Neural progenitor cell (in vitro differentiated cells): ENCODE measurements at regions not wholly inside any gene's neighbourhood (a gene's known extent, or its start where the extent isn't known, plus 50 kb on each side); places are given as distances from the start of the nearest gene placed in this dataset.

Source experiments
- DNase-seq: peaks from one replicate; pipeline ENCODE4 v3.0.0-alpha.2; 2016; ENCODE audit warnings: low spot score
- H2AFZ ChIP-seq: fragments of 200-600 bp; sonication (generic); replicated peaks from 2 replicates; pipeline ENCODE4 v1.6.1; 2016; ENCODE audit warnings: antibody characterized with exemption
- H3F3A ChIP-seq: fragments of 200-600 bp; sonication (generic); 2 replicates; pipeline ENCODE4 v1.6.1; 2016; ENCODE audit warnings: antibody characterized with exemption, low read depth
- H3K27ac ChIP-seq: fragments of 200-600 bp; sonication (generic); 2 replicates; pipeline ENCODE4 v1.5.1; 2016; ENCODE audit warnings: mild to moderate bottlenecking
- H3K27me3 ChIP-seq: fragments of 200-600 bp; sonication (generic); 2 replicates; pipeline ENCODE4 v1.6.1; 2016; ENCODE audit warnings: mild to moderate bottlenecking, moderate library complexity
- H3K36me3 ChIP-seq: fragments of 200-600 bp; sonication (generic); 2 replicates; pipeline ENCODE4 v1.5.1; 2016
- H3K4me1 ChIP-seq: fragments of 200-600 bp; sonication (generic); 2 replicates; pipeline ENCODE4 v1.6.1; 2016; ENCODE audit warnings: mixed run types
- H3K4me2 ChIP-seq: fragments of 200-600 bp; sonication (generic); 2 replicates; pipeline ENCODE4 v1.6.1; 2016
- H3K4me3 ChIP-seq: fragments of 200-600 bp; sonication (generic); 2 replicates; pipeline ENCODE4 v1.5.1; 2016
- H3K79me2 ChIP-seq: fragments of 200-600 bp; sonication (generic); 2 replicates; pipeline ENCODE4 v1.6.1; 2016; ENCODE audit warnings: low read depth
- H3K9ac ChIP-seq: fragments of 200-600 bp; sonication (generic); 2 replicates; pipeline ENCODE4 v1.6.1; 2016
- H3K9me3 ChIP-seq: fragments of 200-600 bp; sonication (generic); 2 replicates; pipeline ENCODE4 v1.5.1; 2016; ENCODE audit warnings: low read depth
- H4K20me1 ChIP-seq: fragments of 200-600 bp; sonication (generic); 2 replicates; pipeline ENCODE4 v1.6.1; 2016; ENCODE audit warnings: low read depth
- H3K27ac Mint-ChIP-seq: 3 replicates; pipeline ENCODE4 v1.8.0; 2021; ENCODE audit warnings: mixed read lengths
- H3K27me3 Mint-ChIP-seq: 2 replicates; pipeline ENCODE4 v1.8.0; 2022; ENCODE audit warnings: low read depth, mild to moderate bottlenecking, inconsistent platforms, moderate library complexity, mixed read lengths; ENCODE audit not compliant: insufficient read depth
- H3K36me3 Mint-ChIP-seq: 3 replicates; pipeline ENCODE4 v1.8.0; 2021; ENCODE audit warnings: mixed read lengths
- H3K4me1 Mint-ChIP-seq: 3 replicates; pipeline ENCODE4 v1.8.0; 2021; ENCODE audit warnings: mixed read lengths
- H3K4me3 Mint-ChIP-seq: 3 replicates; pipeline ENCODE4 v1.8.0; 2021; ENCODE audit warnings: mild to moderate bottlenecking, moderate library complexity, mixed read lengths
- H3K9me3 Mint-ChIP-seq: 3 replicates; pipeline ENCODE4 v1.8.0; 2020; ENCODE audit warnings: mixed read lengths
- CTCF ChIP-seq: fragments of 200-600 bp; sonication (generic); IDR thresholded peaks from 2 replicates; pipeline ENCODE4 v1.5.1; 2017; ENCODE audit warnings: antibody characterized with exemption, mild to moderate bottlenecking
- EZH2 ChIP-seq: fragments of 200-600 bp; sonication (generic); IDR thresholded peaks from 2 replicates; pipeline ENCODE4 v1.6.1; 2017; ENCODE audit warnings: antibody characterized with exemption, mild to moderate bottlenecking, moderate library complexity
- EZH2phosphoT487 ChIP-seq: fragments of 200-600 bp; sonication (generic); IDR thresholded peaks from 2 replicates; pipeline ENCODE4 v1.6.1; 2017; ENCODE audit warnings: antibody characterized with exemption

- H3K4me2 ChIP-seq, result no peak overlapping the region
- H3K4me3 Mint-ChIP-seq, result peak overlapping the region; percentile 12
- no peak for DNase-seq
Measured at GRCh38 chrX:69015564-69016292, 149.5 kb downstream of the PJA1 start.

DNA sequence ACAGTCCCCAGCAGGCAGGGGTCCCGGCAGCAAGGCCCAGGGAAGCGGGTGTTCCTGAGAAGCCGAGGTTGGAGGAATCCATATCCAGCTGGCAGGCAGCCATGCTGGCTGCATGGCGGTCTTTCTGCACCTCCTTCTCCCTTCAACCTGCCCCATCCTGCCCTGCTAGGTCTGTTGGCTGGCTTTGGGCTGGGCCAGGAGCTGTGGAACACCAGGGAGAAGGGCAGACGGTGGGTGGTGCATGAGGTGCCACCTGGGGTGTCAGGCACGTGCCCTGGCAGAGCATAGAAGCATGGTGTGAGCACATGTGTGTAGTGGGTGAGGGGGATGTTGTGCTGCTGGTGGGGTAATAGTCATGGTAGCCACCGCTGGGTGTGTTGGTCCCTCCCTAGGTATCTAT is 150.1 kb downstream of the PJA1 start:
- no peaks in the 10 kb centered on the region for H3K4me1 ChIP-seq
- Mint-ChIP-seq H3K27ac (no peak overlapping the region), H3K9me3 (peaks cover 9% of the 10 kb centered on the region), H3K36me3 (no peaks in the 10 kb centered on the region), H3K4me3 (no peak overlapping the region), H3K27me3 (peaks cover 2% of the 10 kb centered on the region), H3K4me1 (peaks cover 9% of the 10 kb centered on the region)
- no peak for DNase-seq
- H3K4me2 ChIP-seq, result no peak overlapping the region
- H3K36me3 ChIP-seq, result no peaks in the 10 kb centered on the region
- no peaks in the 10 kb centered on the region for H3K27me3 ChIP-seq
- TF ChIP-seq EZH2, result no peak
- no peak for TF ChIP-seq CTCF
- TF ChIP-seq EZH2phosphoT487, result no peak
- no peak overlapping the region for H3K27ac ChIP-seq
- H3K4me3 ChIP-seq, result no peak overlapping the region
- no peaks in the 10 kb centered on the region for H3F3A ChIP-seq
- H2AFZ ChIP-seq, result no peak overlapping the region
- no peak overlapping the region for H3K9ac ChIP-seq
- no peaks in the 10 kb centered on the region for H4K20me1 ChIP-seq
- no peaks in the 10 kb centered on the region for H3K79me2 ChIP-seq
- H3K9me3 ChIP-seq, result peaks cover 7% of the 10 kb centered on the region

More at GRCh38 chrX:69015564-69016292, 149.5 kb downstream of the PJA1 start:
- Histone ChIP-seq H3K9ac (no peak overlapping the region), H3K9me3 (peaks cover 7% of the 10 kb centered on the region), H3K27me3 (no peaks in the 10 kb centered on the region), H3F3A (no peaks in the 10 kb centered on the region), H3K4me3 (no peak overlapping the region), H3K27ac (no peak overlapping the region), H3K36me3 (no peaks in the 10 kb centered on the region), H3K4me1 (peaks cover under 1% of the 10 kb centered on the region), H4K20me1 (no peaks in the 10 kb centered on the region), H2AFZ (no peak overlapping the region), H3K79me2 (no peaks in the 10 kb centered on the region)
- peaks cover 2% of the 10 kb centered on the region for H3K27me3 Mint-ChIP-seq
- no peaks in the 10 kb centered on the region for H3K36me3 Mint-ChIP-seq
- H3K27ac Mint-ChIP-seq, result no peak overlapping the region
- TF ChIP-seq EZH2phosphoT487 (no peak), EZH2 (no peak), CTCF (no peak)
- H3K9me3 Mint-ChIP-seq, result peaks cover 7% of the 10 kb centered on the region
- peaks cover 9% of the 10 kb centered on the region for H3K4me1 Mint-ChIP-seq

DNA sequence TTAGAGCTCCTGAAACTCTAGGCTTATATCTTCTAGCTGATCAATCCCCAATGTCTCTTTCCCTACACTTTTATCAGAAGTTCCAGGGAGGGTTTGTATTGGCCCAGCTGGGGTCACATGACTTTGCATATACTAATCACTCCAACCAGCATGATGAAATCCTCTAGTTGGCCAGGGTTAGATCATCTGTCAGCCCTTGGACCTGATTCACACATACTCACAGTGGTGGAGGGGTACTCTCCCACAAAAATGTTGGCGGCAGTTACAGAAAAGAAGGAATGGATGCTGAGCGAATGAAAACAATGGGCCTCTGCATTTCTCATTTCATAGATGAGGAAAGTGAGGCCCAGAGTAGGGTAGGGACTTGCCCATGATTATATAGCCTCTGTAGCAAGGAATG is 151.1 kb downstream of the PJA1 start:
- Histone ChIP-seq H4K20me1 (no peaks in the 10 kb centered on the region), H3K9ac (no peak overlapping the region), H3K4me1 (no peaks in the 10 kb centered on the region), H3K79me2 (no peaks in the 10 kb centered on the region), H3K27ac (no peak overlapping the region), H3K36me3 (no peaks in the 10 kb centered on the region), H3F3A (no peaks in the 10 kb centered on the region), H3K27me3 (no peaks in the 10 kb centered on the region), H3K4me2 (no peak overlapping the region), H3K4me3 (no peak overlapping the region), H2AFZ (no peak overlapping the region), H3K9me3 (peaks cover 7% of the 10 kb centered on the region)
- H3K36me3 Mint-ChIP-seq, result no peaks in the 10 kb centered on the region
- H3K9me3 Mint-ChIP-seq, result peaks cover 9% of the 10 kb centered on the region
- H3K27me3 Mint-ChIP-seq, result peaks cover 2% of the 10 kb centered on the region
- H3K4me1 Mint-ChIP-seq, result peaks cover 9% of the 10 kb centered on the region
- DNase-seq, result no peak
- H3K4me3 Mint-ChIP-seq, result no peak overlapping the region
- H3K27ac Mint-ChIP-seq, result no peak overlapping the region
- TF ChIP-seq EZH2phosphoT487 (no peak), EZH2 (no peak), CTCF (no peak)
